Heart right ventricle (tissue), 16 donors: ENCODE measurements at regions not wholly inside any gene's neighbourhood (a gene's known extent, or its start where the extent isn't known, plus 50 kb on each side); places are given as distances from the start of the nearest gene placed in this dataset.
A peak's percentile ranks its signal among the peaks of the same experiment; 100 is the strongest.
"Not testable (repeated sequence)": the region's sequence is repeated elsewhere in the genome, so short reads cannot be mapped to it uniquely, and the experiment has no call there.

Source experiments
- ATAC-seq, 8 donors: fragments of 200-7000 bp; cut with Tn5 transposase; one replicate each; pipeline ENCODE4 v1.9.1; 2020; ENCODE audit warnings: mild to moderate bottlenecking in 8 of 8, moderate library complexity in 8 of 8, moderate number of reproducible peaks in 1 of 8
- DNase-seq, 2 donors: peaks; one replicate each; pipeline ENCODE4 v3.0.0-alpha.2; 2020
- H3K27ac ChIP-seq, 10 donors: fragments of 200-600 bp; sonication (generic) in 2 of 10; one replicate each; pipeline versions ENCODE4 v1.5.0 to v1.8.0; 2020 to 2022; ENCODE audit warnings: mild to moderate bottlenecking in 3 of 10
- H3K27me3 ChIP-seq, 7 donors: fragments of 200-600 bp; one replicate each; pipeline ENCODE4 v1.8.0; 2021 to 2022; ENCODE audit warnings: mild to moderate bottlenecking in 2 of 7
- H3K36me3 ChIP-seq, 9 donors: fragments of 200-600 bp; sonication (generic) in 1 of 9; one replicate each; pipeline versions ENCODE4 v1.5.0 to v1.8.0; 2020 to 2022; ENCODE audit warnings: mild to moderate bottlenecking in 2 of 9
- H3K4me1 ChIP-seq, 9 donors: fragments of 200-600 bp; sonication (generic) in 1 of 9; one replicate each; pipeline versions ENCODE4 v1.5.0 to v1.8.0; 2020 to 2022; ENCODE audit warnings: mild to moderate bottlenecking in 4 of 9
- H3K4me3 ChIP-seq, 10 donors: fragments of 200-600 bp; sonication (generic) in 2 of 10; one replicate each; pipeline versions ENCODE4 v1.5.0 to v1.8.0; 2020 to 2022; ENCODE audit warnings: mild to moderate bottlenecking in 7 of 10, moderate library complexity in 2 of 10
- H3K9me3 ChIP-seq, 11 donors: fragments of 200-600 bp in 10 of 11; sonication (generic) in 2 of 11; one replicate each; pipeline versions ENCODE4 v1.5.0 to v1.8.0; 2013 to 2022; ENCODE audit warnings: mild to moderate bottlenecking in 2 of 11, control low read depth in 1 of 11, moderate library complexity in 1 of 11
- CTCF ChIP-seq, 9 donors: fragments of 200-600 bp; sonication (generic) in 2 of 9; IDR thresholded peaks; one replicate each; pipeline versions ENCODE4 v1.5.0 to v1.8.0; 2021 to 2022; ENCODE audit warnings: antibody characterized with exemption in 9 of 9, mild to moderate bottlenecking in 5 of 9, moderate library complexity in 1 of 9
- WGBS, 2 donors: extraction: QIAGEN DNeasy Blood & Tissue Kit; methylation state at CpG; one replicate each; pipeline ENCODE4 v1.1.7; 2013; ENCODE audit warnings: inconsistent platforms in 1 of 2; 5-methylcytosine and 5-hydroxymethylcytosine counted together
- intact Hi-C, 10 donors: fragments of 100-400 bp; cut with DNase I; formaldehyde crosslinking; loops; one replicate each; pipeline versions ENCODE4 v1.11.1 to v1.14.2; 2022
- donor health status: Arrhythmogenic right ventricular cardiomyopathy.
- donor health status: ischemic (EF 13 %, LVEDD 7.1; RV severe dilation, severe dysfunction).
- donor health status: healthy with polysubstance abuse.
- donor health status: DM: no; HTN: yes; CAD: no.
- donor health status: DM: no; HTN: no; CAD: no.
- donor health status: ischemic (EF 25% LVEDD 6.9; RV normal size, moderate dysfunction).
- donor health status: ischemic (EF 25% LVEDD 5.7; RV mildly dilated, moderate dysfunction).
- donor health status: healthy.
- donor health status: DM: yes; HTN: yes; CAD: no.
- donor health status: Ischemic cardiomyopathy.
- donor health status: ischemic (EF 35%, LVEDD 5.7; RV mildly dilated, moderate dysfunction).
- donor health status: nonischemic (EF 11% LVEDD 7.7; RV severe dilation, severe dysfunction).
- donor health status: DM: yes; HTN: yes; CAD: no.
- donor health status: PGD.
- donor health status: ischemic (EF 29% LVEDD 5.4; RV normal size, mild dysfunction).
- donor health status: nonischemic (EF 23%, LVEDD 6.1; RV moderate dilation, normal function).

DNA sequence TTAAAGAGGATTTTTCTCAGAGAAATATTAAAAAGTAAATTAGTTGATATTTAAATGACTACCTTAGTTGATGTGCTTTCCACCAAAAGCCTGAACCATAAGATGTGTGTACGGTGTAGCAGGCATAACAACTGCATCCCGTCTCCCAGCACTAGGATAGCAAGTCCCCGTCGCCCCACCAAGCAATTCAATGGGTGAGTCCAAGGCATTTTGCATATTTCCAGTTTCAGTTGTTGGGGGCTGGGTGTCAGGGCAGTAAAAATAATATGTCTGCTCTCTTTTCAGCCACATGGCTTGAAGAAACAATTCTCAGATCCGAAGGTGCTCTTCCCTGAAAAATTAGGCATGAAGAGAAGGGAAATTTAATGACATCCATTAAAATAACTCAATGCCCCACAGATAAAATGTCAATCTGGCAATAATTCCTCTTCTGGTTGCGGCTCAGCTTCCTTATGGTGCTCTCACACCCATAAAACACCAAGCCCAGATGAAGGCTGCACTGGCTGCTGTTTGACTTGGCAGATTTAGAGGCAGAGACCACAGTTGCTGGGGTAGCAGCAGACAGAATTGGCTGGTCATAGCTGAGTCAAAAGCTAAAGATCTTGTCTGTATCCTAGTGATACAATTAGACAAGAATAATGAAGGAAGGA lies 124.4 kb upstream of the ADCY2 start:
- Histone ChIP-seq H3K4me3 (no peak overlapping the region), H3K27ac (no peak overlapping the region), H3K36me3 (no peaks in the 10 kb centered on the region), H3K4me1 (no peaks in the 10 kb centered on the region), H3K27me3 (no peaks in the 10 kb centered on the region), H3K9me3 (peaks cover 0 to 5% (median 0%) of the 10 kb centered on the region in 11 donors)
- DNase-seq (no peak), ATAC-seq (no peak)
- TF ChIP-seq CTCF (IDR thresholded peaks at IDR 0.05): no peak
- 67 to 72% methylated on average over 6 of the region's 6 CpGs for WGBS, 2 donors
- intact Hi-C loops: no loop called here

DNA sequence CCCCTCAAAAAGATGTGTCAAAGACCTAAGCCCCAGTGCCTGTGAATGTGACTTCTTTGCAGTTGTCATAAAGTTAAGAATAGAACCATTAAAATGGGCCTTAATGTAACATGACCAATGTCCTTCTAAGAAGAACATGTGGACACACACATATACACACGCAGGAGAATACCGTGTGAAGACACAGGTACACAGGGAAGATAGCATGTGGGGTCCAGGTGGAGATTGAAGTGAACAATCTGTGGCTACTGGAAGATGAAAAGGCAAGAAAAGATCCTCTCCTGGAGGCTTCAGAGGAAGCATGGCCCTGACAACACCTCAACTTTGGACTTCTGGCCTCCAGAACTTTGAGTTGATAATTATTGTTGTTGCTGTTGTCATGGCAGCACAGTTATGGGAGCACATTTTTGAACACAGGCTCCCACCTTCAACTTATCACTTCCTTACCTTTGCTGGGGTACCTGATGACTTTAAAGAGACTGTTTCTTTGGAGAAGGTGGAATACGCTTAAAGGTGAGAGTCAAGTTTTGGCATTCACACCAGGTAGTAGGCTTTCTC lies 123.5 kb upstream of the ADCY2 start:
- ATAC-seq (no peak), DNase-seq (no peak)
- Histone ChIP-seq H3K36me3 (no peaks in the 10 kb centered on the region), H3K27me3 (no peaks in the 10 kb centered on the region), H3K4me1 (no peaks in the 10 kb centered on the region), H3K4me3 (no peak overlapping the region), H3K9me3 (peaks cover 0 to 13% (median 0%) of the 10 kb centered on the region in 11 donors), H3K27ac (no peak overlapping the region)
- 87 to 90% methylated on average over 3 of the region's 3 CpGs for WGBS, 2 donors
- TF ChIP-seq CTCF (IDR thresholded peaks at IDR 0.05): no peak
- intact Hi-C loops: no loop called here

GRCh38 chr5:7274203-7274602 lies 121.7 kb upstream of the ADCY2 start:
- WGBS, 2 donors: 78 to 81% methylated on average over 6 of the region's 6 CpGs
- no peak for TF ChIP-seq CTCF (IDR thresholded peaks at IDR 0.05)
- Histone ChIP-seq H3K36me3 (no peaks in the 10 kb centered on the region), H3K4me3 (no peak overlapping the region), H3K9me3 (peaks cover 0 to 13% (median 0%) of the 10 kb centered on the region in 11 donors), H3K27me3 (no peaks in the 10 kb centered on the region), H3K27ac (no peak overlapping the region), H3K4me1 (no peaks in the 10 kb centered on the region)
- DNase-seq (no peak), ATAC-seq (no peak)
- intact Hi-C loops: no loop called here

DNA sequence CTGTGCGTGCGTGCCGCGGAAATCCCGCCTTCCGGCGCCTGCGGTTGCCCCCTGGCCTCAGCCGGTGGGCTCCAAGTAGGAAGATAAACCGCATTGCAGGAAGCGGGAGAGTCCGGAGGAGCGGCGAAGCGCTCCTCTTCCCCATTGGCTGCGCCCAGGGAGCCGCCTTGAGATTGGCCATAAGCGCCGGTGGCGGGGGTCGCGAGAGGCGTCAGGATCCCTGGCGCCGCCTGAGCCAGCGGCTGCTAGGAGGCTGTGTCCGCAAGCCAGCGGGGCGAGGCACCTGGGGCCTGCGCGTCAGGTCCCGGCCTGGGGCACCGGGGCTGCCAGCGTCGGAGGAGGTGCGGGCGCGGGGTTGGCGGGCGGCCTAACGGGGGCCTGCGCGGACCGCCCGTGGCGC lies 106.3 kb upstream of the ADCY2 start:
- H3K36me3 ChIP-seq, H3K27ac ChIP-seq, DNase-seq, H3K4me1 ChIP-seq, H3K27me3 ChIP-seq, H3K9me3 ChIP-seq, intact Hi-C loops, H3K4me3 ChIP-seq: not testable (repeated sequence)
- WGBS, 2 donors: 85 to 86% methylated on average over 44 to 46 of the region's 46 CpGs
- ATAC-seq: peak in 1 of 8 donors; percentile 15

DNA sequence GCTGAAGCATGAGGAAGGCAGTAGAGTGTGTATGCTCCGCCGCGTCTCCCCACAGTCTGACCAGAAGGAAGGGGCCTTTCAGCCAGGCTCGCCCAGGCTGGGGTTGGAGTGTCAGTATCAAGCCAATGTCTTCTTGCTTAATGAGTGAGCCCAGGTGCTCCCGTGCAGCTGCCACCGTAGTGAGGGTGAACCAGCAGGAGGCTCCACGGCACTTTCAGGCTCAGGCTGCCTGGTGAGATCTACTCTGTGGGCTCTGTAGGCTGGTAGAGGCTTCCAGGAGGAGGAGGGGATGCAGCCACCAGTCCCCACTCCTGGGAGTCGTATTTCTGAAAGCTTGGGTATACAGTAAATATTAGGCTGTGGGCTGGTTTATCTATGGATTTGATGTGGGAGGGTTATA lies 98.1 kb upstream of the ADCY2 start:
- DNase-seq, intact Hi-C loops, H3K36me3 ChIP-seq, H3K4me3 ChIP-seq, H3K9me3 ChIP-seq, H3K27ac ChIP-seq, H3K4me1 ChIP-seq, ATAC-seq, H3K27me3 ChIP-seq: not testable (repeated sequence)
- 63 to 93% methylated on average over 3 to 7 of the region's 8 CpGs for WGBS, 2 donors

DNA sequence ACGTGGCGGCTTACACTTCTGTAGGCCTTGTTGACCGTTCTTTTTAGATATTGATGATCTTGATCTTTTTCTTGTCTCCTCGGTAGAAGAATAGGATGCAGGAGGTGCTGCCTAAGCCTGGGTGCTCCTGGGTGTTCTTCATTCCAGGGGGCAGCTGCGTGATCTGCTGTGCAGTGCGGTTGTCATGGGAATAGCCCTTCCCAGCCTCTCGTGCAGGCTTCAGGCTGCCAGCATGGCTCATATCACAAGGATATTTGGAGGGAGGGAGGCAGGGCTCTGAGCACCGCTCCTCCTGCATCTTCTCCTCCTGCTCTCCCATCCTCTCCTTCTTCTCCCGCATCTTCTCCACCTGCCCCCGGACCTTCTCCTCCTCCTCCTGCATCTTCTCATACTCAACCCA lies 96.2 kb upstream of the ADCY2 start:
- intact Hi-C loops: not testable (repeated sequence)
- 85 to 89% methylated on average over 10 of the region's 10 CpGs for WGBS, 2 donors

GRCh38 chr5:7305000-7305674 lies 90.8 kb upstream of the ADCY2 start:
- intact Hi-C loops, H3K9me3 ChIP-seq, H3K27me3 ChIP-seq, DNase-seq, H3K4me1 ChIP-seq, ATAC-seq, H3K36me3 ChIP-seq, H3K4me3 ChIP-seq, H3K27ac ChIP-seq: not testable (repeated sequence)
- WGBS, 2 donors: 68% methylated on average over 6 of the region's 6 CpGs

More for the DNA sequence above, 96.2 kb upstream of the ADCY2 start:
- not testable (repeated sequence) for H3K27me3 ChIP-seq, H3K4me1 ChIP-seq, DNase-seq, H3K4me3 ChIP-seq, H3K27ac ChIP-seq, ATAC-seq, H3K36me3 ChIP-seq, H3K9me3 ChIP-seq

- intact Hi-C loops, H3K4me1 ChIP-seq, H3K36me3 ChIP-seq, H3K27ac ChIP-seq, ATAC-seq, DNase-seq, H3K9me3 ChIP-seq, H3K4me3 ChIP-seq, H3K27me3 ChIP-seq: not testable (repeated sequence)
- WGBS, 2 donors: 89 to 94% methylated on average over 10 of the region's 10 CpGs
These were observed 89.4 kb upstream of the ADCY2 start for GRCh38 chr5:7306556-7306955.
